Stimulated activated CD4-positive, alpha-beta T cell treated with anti-CD3 and anti-CD28 coated beads, Interleukin-4, amount 100 ng/mL, for 24 hours (primary cell): ENCODE measurements at regions not wholly inside any gene's neighbourhood (a gene's known extent, or its start where the extent isn't known, plus 50 kb on each side); places are given as distances from the start of the nearest gene placed in this dataset.
"Not testable (repeated sequence)": the region's sequence is repeated elsewhere in the genome, so short reads cannot be mapped to it uniquely, and the experiment has no call there.

Experiments used
- DNase-seq: peaks from one replicate; pipeline ENCODE4 v3.0.0-alpha.2; 2020

- DNase-seq: not testable (repeated sequence)
Measured at GRCh38 chr9:62837254-62837911, 1647.5 kb downstream of the SPATA31A7 start.

DNA sequence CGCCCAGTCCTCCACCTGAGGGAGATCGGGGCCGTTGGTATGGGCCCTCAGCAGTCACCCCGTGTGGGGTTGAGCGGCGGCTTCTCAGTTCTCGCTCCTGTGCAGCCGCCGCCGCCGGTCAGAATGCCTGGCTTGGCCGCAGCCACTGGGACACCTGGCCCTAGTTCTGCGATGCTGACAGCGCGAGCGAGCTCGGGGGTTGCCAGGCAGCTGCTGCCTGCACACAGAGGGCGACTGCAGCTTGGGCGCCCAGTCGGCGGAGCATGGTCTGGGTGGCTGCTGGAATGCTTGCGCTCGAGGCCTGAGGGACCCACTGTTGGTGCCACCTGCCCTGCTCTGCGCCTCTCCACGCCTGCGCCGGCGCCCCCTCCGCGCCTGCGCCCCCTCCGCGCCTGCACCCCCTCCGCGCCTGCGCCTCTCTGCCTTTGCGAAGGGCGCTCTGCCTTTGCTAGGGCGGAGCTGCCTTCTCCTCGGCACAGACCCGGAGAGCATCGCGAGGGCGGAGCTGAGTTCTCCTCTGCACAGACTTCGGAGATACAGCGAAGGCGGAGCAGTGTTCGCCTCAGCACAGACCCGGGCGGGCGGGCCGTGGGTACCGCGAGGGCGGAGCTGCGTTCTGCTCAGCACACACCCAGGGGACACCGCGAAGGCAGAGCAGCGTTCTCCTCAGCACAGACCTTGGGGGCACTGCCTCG lies 1648.3 kb downstream of the SPATA31A7 start:
- DNase-seq: peak; percentile 90

GRCh38 chr9:62839168-62839567 lies 1649.3 kb downstream of the SPATA31A7 start:
- not testable (repeated sequence) for DNase-seq

GRCh38 chr9:62843145-62843544 lies 1653.3 kb downstream of the SPATA31A7 start:
- DNase-seq: not testable (repeated sequence)

GRCh38 chr9:62843706-62844290 lies 1654.0 kb downstream of the SPATA31A7 start:
- DNase-seq: not testable (repeated sequence)

GRCh38 chr9:62844681-62845185 lies 1654.9 kb downstream of the SPATA31A7 start:
- not testable (repeated sequence) for DNase-seq

DNA sequence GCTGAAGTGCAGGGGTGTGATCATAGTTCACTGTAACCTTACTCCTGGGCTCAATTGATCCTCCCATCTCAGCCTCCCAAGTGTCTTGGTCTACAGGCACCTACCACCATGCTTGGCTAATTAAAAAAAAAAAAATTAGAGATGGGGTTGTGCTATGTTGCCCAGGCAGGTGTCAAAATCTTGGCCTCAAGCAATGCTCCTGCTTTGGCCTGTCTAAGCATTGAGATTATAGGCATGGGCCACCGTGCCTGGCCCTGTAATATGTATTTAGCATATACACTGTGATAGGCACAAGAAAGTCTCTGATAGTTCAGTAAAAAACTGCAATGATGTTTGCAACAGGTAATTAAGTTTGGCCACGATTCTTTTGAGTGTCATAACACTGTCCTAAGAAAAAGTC lies 1658.4 kb downstream of the SPATA31A7 start:
- not testable (repeated sequence) for DNase-seq

DNA sequence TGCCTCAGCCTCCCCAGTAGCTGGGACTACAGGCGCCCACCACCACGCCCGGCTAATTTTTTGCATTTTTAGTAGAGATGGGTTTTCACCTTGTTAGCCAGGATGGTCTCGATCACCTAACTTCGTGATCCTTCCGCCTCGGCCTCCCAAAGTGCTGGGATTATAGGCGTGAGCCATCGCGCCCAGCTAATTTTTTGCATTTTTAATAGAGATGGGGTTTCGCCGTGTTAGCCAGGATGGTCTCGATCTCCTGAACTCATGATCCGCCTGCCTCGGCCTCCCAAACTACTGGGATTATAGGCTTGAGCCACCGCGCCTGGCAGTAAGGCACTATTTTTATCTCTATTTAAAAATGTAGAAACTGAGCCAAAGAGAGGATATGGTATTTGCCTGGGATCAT lies 1660.2 kb downstream of the SPATA31A7 start:
- not testable (repeated sequence) for DNase-seq

GRCh38 chr9:62857280-62857679 lies 1667.4 kb downstream of the SPATA31A7 start:
- not testable (repeated sequence) for DNase-seq

- not testable (repeated sequence) for DNase-seq
Measured at GRCh38 chr9:62858240-62858639, 1668.4 kb downstream of the SPATA31A7 start.

GRCh38 chr9:62860939-62861860 lies 1671.4 kb downstream of the SPATA31A7 start:
- not testable (repeated sequence) for DNase-seq

DNA sequence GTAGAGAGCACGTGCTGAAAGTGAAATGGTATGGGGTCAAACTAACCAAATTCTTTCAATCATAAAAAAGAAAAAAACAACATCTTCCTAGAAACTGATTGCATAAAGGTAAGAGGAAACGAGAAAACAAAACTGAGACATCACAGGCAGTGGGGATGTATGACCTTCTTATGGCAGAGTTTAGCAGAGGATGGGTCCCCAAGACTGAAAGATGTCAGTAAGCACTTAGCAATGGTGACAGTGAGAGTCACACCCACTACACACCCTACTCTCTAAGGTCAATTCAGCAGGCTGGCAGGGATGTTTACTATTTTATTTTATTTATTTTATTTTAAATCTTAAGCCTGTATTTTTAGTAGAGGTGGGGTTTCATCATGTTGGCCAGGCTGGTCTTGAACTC lies 1672.3 kb downstream of the SPATA31A7 start:
- DNase-seq: not testable (repeated sequence)

GRCh38 chr9:62863319-62863718 lies 1673.5 kb downstream of the SPATA31A7 start:
- DNase-seq: not testable (repeated sequence)

DNA sequence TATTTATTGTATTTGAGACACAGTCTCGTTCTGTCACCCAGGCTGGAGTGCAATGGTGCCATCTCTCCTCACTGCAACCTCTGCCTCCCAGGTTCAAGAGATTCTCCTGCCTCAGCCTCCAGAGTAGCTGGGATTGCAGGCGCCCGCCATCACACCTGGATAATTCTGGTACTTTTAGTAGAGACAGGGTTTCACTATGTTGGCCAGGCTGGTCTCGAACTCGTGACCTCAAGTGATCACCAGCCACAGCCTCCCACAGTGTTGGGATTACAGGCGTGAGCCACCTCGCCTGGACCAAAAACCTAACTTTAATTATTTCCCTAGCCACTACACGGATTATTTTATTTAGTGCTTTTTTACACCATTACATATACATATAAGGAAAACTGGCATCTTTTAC lies 1674.0 kb downstream of the SPATA31A7 start:
- not testable (repeated sequence) for DNase-seq

- DNase-seq: not testable (repeated sequence)
Measured at GRCh38 chr9:62864481-62865469, 1674.9 kb downstream of the SPATA31A7 start.

DNA sequence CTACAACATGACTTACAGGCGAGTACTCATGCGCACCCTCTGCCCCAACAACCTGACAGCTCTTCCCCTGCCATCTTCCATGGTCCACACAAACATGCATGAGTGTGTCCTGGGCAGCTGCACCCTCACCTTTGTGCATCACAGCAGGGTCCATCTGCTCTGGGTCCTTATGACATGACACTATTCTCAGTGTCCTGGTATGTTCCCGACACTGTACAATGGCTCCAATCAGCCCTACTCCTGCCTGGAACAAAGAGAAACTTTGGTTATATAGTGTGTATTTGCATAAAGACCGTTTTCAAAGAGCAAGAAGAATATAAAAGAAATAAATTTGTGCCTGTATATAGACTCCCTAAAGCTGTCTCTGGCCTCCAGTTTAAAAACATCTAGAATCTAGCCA lies 1679.2 kb downstream of the SPATA31A7 start:
- not testable (repeated sequence) for DNase-seq

- not testable (repeated sequence) for DNase-seq
Measured at GRCh38 chr9:62871765-62872164, 1681.9 kb downstream of the SPATA31A7 start.

- not testable (repeated sequence) for DNase-seq
Measured at GRCh38 chr9:62874213-62874612, 1684.4 kb downstream of the SPATA31A7 start.

GRCh38 chr9:62874745-62875599 lies 1685.1 kb downstream of the SPATA31A7 start:
- not testable (repeated sequence) for DNase-seq

GRCh38 chr9:62877552-62877951 lies 1687.7 kb downstream of the SPATA31A7 start:
- not testable (repeated sequence) for DNase-seq
